Gastrocnemius medialis (tissue), 4 donors: ENCODE measurements at regions not wholly inside any gene's neighbourhood (a gene's known extent, or its start where the extent isn't known, plus 50 kb on each side); places are given as distances from the start of the nearest gene placed in this dataset.
"Not testable (repeated sequence)": the region's sequence is repeated elsewhere in the genome, so short reads cannot be mapped to it uniquely, and the experiment has no call there.

Experiments
- ATAC-seq, 2 donors: fragments of 150-250 bp; one replicate each; pipeline ENCODE4 v1.9.1; 2016
- DNase-seq, 2 donors: peaks; one replicate each; pipeline ENCODE4 v3.0.0-alpha.2; 2019
- H3K27ac ChIP-seq, 4 donors: fragments of 200-600 bp; sonication (generic); 1 replicate in 1 of 4; 2 replicates in 3 of 4; pipeline ENCODE4 v1.5.1; 2016 to 2018; ENCODE audit warnings: mild to moderate bottlenecking in 2 of 4, moderate library complexity in 1 of 4
- H3K27me3 ChIP-seq, 3 donors: fragments of 200-600 bp; sonication (generic) in 2 of 3; 1 replicate in 1 of 3; 2 replicates in 2 of 3; pipeline versions ENCODE4 v1.5.1 to v1.6.0; 2016 to 2019; ENCODE audit warnings: mild to moderate bottlenecking in 1 of 3, moderate library complexity in 1 of 3
- H3K36me3 ChIP-seq, 2 donors: fragments of 200-600 bp; sonication (generic) in 1 of 2; one replicate each; pipeline ENCODE4 v1.5.1; 2017 to 2018
- H3K4me1 ChIP-seq, 2 donors: fragments of 200-600 bp; sonication (generic) in 1 of 2; one replicate each; pipeline ENCODE4 v1.5.1; 2016 to 2017; ENCODE audit warnings: mild to moderate bottlenecking in 2 of 2
- H3K4me3 ChIP-seq, 4 donors: fragments of 200-600 bp; sonication (generic) in 3 of 4; 1 replicate in 1 of 4; 2 replicates in 3 of 4; pipeline ENCODE4 v1.5.1; 2016 to 2019; ENCODE audit warnings: mild to moderate bottlenecking in 2 of 4
- H3K9me3 ChIP-seq, 3 donors: fragments of 200-600 bp; sonication (generic) in 2 of 3; 1 replicate in 1 of 3; 2 replicates in 2 of 3; pipeline ENCODE4 v1.5.1; 2016 to 2019
- CTCF ChIP-seq, 5 experiments: fragments of 450-650 bp in 3 of 5; fragments of 200-600 bp in 2 of 5; sonication (generic) in 2 of 5; IDR thresholded peaks in 4 of 5; conservative IDR thresholded peaks in 1 of 5; 1 replicate in 4 of 5; 2 replicates in 1 of 5; pipeline ENCODE4 v1.5.1; 2016 to 2019; ENCODE audit warnings: antibody characterized with exemption in 5 of 5, mild to moderate bottlenecking in 3 of 5, moderate library complexity in 3 of 5
- POLR2A ChIP-seq, 2 donors: fragments of 450-650 bp; IDR thresholded peaks; one replicate each; pipeline ENCODE4 v1.6.1; 2017; ENCODE audit warnings: antibody characterized with exemption in 2 of 2, mild to moderate bottlenecking in 2 of 2, moderate library complexity in 2 of 2
- in situ Hi-C, 4 donors: fragments of 200-750 bp; cut with MboI; loops; one replicate each; pipeline versions ENCODE4 v1.15.0 to v1.8.0; 2017; ENCODE audit warnings: low sequenced_read_pairs in 4 of 4
- intact Hi-C: fragments of 100-400 bp; cut with DNase I; formaldehyde crosslinking; loops from one replicate; pipeline ENCODE4 v1.15.1; 2023; ENCODE audit warnings: low total_unique reads

- ATAC-seq = no peak
- no peaks in the 10 kb centered on the region for H3K4me1 ChIP-seq
- no peaks in the 10 kb centered on the region for H3K36me3 ChIP-seq
- intact Hi-C loops (no loop called here), in situ Hi-C loops (no loop called here)
- no peaks in the 10 kb centered on the region for H3K9me3 ChIP-seq
- TF ChIP-seq CTCF (IDR thresholded peaks at IDR 0.05 in 4 of 5, conservative IDR thresholded peaks at IDR 0.05 in 1 of 5) (no peak), POLR2A (IDR thresholded peaks at IDR 0.05) (no peak)
- H3K4me3 ChIP-seq = no peak overlapping the region
- no peak for DNase-seq
- H3K27ac ChIP-seq = no peak overlapping the region
- no peaks in the 10 kb centered on the region for H3K27me3 ChIP-seq
These were observed 1075.1 kb upstream of the MIR17HG start for GRCh38 chr13:90272356-90272755.

- TF ChIP-seq CTCF (IDR thresholded peaks at IDR 0.05 in 4 of 5, conservative IDR thresholded peaks at IDR 0.05 in 1 of 5) (no peak), POLR2A (IDR thresholded peaks at IDR 0.05) (no peak)
- intact Hi-C loops (no loop called here), in situ Hi-C loops (no loop called here)
- Histone ChIP-seq H3K27me3 (no peaks in the 10 kb centered on the region), H3K27ac (no peak overlapping the region), H3K9me3 (no peaks in the 10 kb centered on the region), H3K4me1 (no peaks in the 10 kb centered on the region), H3K36me3 (no peaks in the 10 kb centered on the region), H3K4me3 (no peak overlapping the region)
- DNase-seq (no peak), ATAC-seq (no peak)
These were observed 1071.3 kb upstream of the MIR17HG start for GRCh38 chr13:90276216-90276615.

DNA sequence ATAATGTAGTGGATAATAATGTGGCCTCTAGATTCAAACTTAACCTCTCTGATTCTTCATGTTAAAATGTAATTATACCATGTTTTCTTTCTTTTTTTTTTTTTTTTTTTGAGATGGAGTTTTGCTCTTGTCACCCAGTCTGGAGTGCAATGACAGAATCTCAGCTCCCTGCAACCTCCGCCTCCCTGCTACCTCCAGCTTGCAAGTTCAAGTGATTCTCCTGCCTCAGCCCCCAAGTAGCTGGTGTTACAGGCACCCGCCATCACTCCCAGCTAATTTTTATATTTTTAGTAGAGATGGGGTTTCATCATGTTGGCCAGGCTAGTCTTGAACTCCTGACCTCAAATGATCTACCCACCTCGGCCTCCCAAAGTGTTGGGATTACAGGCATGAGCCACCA is 1069.3 kb upstream of the MIR17HG start:
- intact Hi-C loops, H3K4me3 ChIP-seq, ATAC-seq, H3K27ac ChIP-seq, H3K9me3 ChIP-seq, in situ Hi-C loops, DNase-seq, H3K27me3 ChIP-seq, H3K36me3 ChIP-seq, H3K4me1 ChIP-seq: not testable (repeated sequence)

DNA sequence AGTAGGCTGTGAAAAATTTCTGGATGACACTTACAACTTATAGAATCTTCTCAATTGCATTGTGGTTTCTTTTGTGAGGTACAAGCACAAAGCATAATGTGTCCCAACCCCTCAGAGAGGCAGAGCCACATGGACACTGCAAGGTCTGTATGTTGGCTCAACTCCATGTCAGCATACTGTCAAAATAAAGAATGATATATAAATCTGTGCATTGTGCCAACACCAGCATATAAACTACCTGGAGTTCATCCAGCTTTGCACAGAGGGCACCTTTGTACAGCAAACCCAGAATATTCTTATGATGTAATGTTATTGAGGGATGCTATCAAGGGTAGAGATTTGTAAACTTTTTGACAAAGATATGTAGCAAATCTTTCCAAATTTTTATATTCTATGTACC is 1065.8 kb upstream of the MIR17HG start:
- intact Hi-C loops = no loop called here
- no peak for TF ChIP-seq POLR2A (IDR thresholded peaks at IDR 0.05)
- TF ChIP-seq CTCF (IDR thresholded peaks at IDR 0.05 in 4 of 5, conservative IDR thresholded peaks at IDR 0.05 in 1 of 5) = no peak
- ATAC-seq = no peak

GRCh38 chr13:90287521-90287920 is 1060.0 kb upstream of the MIR17HG start:
- TF ChIP-seq CTCF (IDR thresholded peaks at IDR 0.05 in 4 of 5, conservative IDR thresholded peaks at IDR 0.05 in 1 of 5) = no peak
- no peak for TF ChIP-seq POLR2A (IDR thresholded peaks at IDR 0.05)
- intact Hi-C loops = no loop called here
- no peak for ATAC-seq

More for the DNA sequence above, 1065.8 kb upstream of the MIR17HG start:
- H3K4me3 ChIP-seq = no peak overlapping the region
- no peak overlapping the region for H3K27ac ChIP-seq
- in situ Hi-C loops = no loop called here
- no peak for DNase-seq
- no peaks in the 10 kb centered on the region for H3K36me3 ChIP-seq
- no peaks in the 10 kb centered on the region for H3K9me3 ChIP-seq
- H3K27me3 ChIP-seq = no peaks in the 10 kb centered on the region
- no peaks in the 10 kb centered on the region for H3K4me1 ChIP-seq

More at GRCh38 chr13:90287521-90287920, 1060.0 kb upstream of the MIR17HG start:
- DNase-seq = no peak
- H3K4me1 ChIP-seq = no peaks in the 10 kb centered on the region
- no peaks in the 10 kb centered on the region for H3K27me3 ChIP-seq
- no peak overlapping the region for H3K27ac ChIP-seq
- no peaks in the 10 kb centered on the region for H3K36me3 ChIP-seq
- H3K4me3 ChIP-seq = no peak overlapping the region
- H3K9me3 ChIP-seq = no peaks in the 10 kb centered on the region
- in situ Hi-C loops = no loop called here
